ENCODE measurements at regions not wholly inside any gene's neighbourhood (a gene's known extent, or its start where the extent isn't known, plus 50 kb on each side); places are given as distances from the start of the nearest gene placed in this dataset.

GRCh38 chr13:58698531-58698930 is 1067.0 kb downstream of the PCDH17 start:
- Histone ChIP-seq H3K9ac (ENCODE audit: low read depth in 1 of 2, low read length in 2 of 2) (no peak overlapping the region), H3K27ac (ENCODE audit: low read depth in 1 of 2, low read length in 2 of 2) (no peak overlapping the region), H3K4me1 (ENCODE audit: control insufficient read depth in 4 of 4, insufficient read depth in 4 of 4, low read length in 3 of 4) (no peaks in the 10 kb centered on the region), H3K4me3 (ENCODE audit: low read depth in 1 of 3, low read length in 3 of 3) (no peak overlapping the region), H3K9me3 (ENCODE audit: control insufficient read depth in 4 of 4, low read length in 3 of 4) (no peaks in the 10 kb centered on the region), H3K27me3 (ENCODE audit: control insufficient read depth in 4 of 4, insufficient read depth in 4 of 4, low read length in 3 of 4) (no peaks in the 10 kb centered on the region), H3K36me3 (ENCODE audit: control insufficient read depth in 4 of 4, insufficient read depth in 3 of 4, low read depth in 1 of 4, low read length in 3 of 4) (no peaks in the 10 kb centered on the region)
- DNase-seq (ENCODE audit: low spot score), result no peak
- TF ChIP-seq EGR1 (IDR thresholded peaks at IDR 0.05; ENCODE audit: low read depth in 2 of 2), result no peak
- TF ChIP-seq NR2F2 (IDR thresholded peaks at IDR 0.05), result no peak
- no peak for TF ChIP-seq ATF3 (IDR thresholded peaks at IDR 0.05)
- TF ChIP-seq FOXA1 (IDR thresholded peaks at IDR 0.05), result no peak
- TF ChIP-seq YY1 (IDR thresholded peaks at IDR 0.05), result no peak
- no peak for TF ChIP-seq REST (IDR thresholded peaks at IDR 0.05)
- no peak for TF ChIP-seq FOXA2 (IDR thresholded peaks at IDR 0.05)
- TF ChIP-seq MAX (IDR thresholded peaks at IDR 0.05), result no peak
- no peak for TF ChIP-seq GABPA (IDR thresholded peaks at IDR 0.05 in 1 of 2, conservative IDR thresholded peaks at IDR 0.05 in 1 of 2)
- no peak for TF ChIP-seq CTCF (IDR thresholded peaks at IDR 0.05; ENCODE audit: low read depth, low read length, missing input control)
- TF ChIP-seq TAF1 (conservative IDR thresholded peaks at IDR 0.05), result no peak
- TF ChIP-seq RXRA (IDR thresholded peaks at IDR 0.05), result no peak
- TF ChIP-seq RAD21 (IDR thresholded peaks at IDR 0.05), result no peak
- TF ChIP-seq ZBTB33 (IDR thresholded peaks at IDR 0.05), result no peak
- TF ChIP-seq JUND (IDR thresholded peaks at IDR 0.05), result no peak
- TF ChIP-seq HNF4A (conservative IDR thresholded peaks at IDR 0.05), result no peak
- TF ChIP-seq HNF4G (IDR thresholded peaks at IDR 0.05), result no peak

- H3K9ac ChIP-seq (ENCODE audit: low read depth in 1 of 2, low read length in 2 of 2), result no peak overlapping the region
- no peaks in the 10 kb centered on the region for H3K36me3 ChIP-seq (ENCODE audit: control insufficient read depth in 4 of 4, insufficient read depth in 3 of 4, low read depth in 1 of 4, low read length in 3 of 4)
- TF ChIP-seq ATF3 (IDR thresholded peaks at IDR 0.05), result no peak
- no peak for TF ChIP-seq HNF4G (IDR thresholded peaks at IDR 0.05)
- no peak for TF ChIP-seq YY1 (IDR thresholded peaks at IDR 0.05)
- no peak for TF ChIP-seq RAD21 (IDR thresholded peaks at IDR 0.05)
- no peak for TF ChIP-seq SP1 (IDR thresholded peaks at IDR 0.05)
- WGBS, result 41% methylated on average over 2 of the region's 2 CpGs
- no peaks in the 10 kb centered on the region for H3K4me1 ChIP-seq (ENCODE audit: control insufficient read depth in 4 of 4, insufficient read depth in 4 of 4, low read length in 3 of 4)
- no peaks in the 10 kb centered on the region for H3K27me3 ChIP-seq (ENCODE audit: control insufficient read depth in 4 of 4, insufficient read depth in 4 of 4, low read length in 3 of 4)
- no peak overlapping the region for H3K4me3 ChIP-seq (ENCODE audit: low read depth in 1 of 3, low read length in 3 of 3)
- no peak for DNase-seq (ENCODE audit: low spot score)
- H3K9me3 ChIP-seq (ENCODE audit: control insufficient read depth in 4 of 4, low read length in 3 of 4), result no peaks in the 10 kb centered on the region
- no peak overlapping the region for H3K27ac ChIP-seq (ENCODE audit: low read depth in 1 of 2, low read length in 2 of 2)
Observed at GRCh38 chr13:58704953-58705352, 1073.4 kb downstream of the PCDH17 start.
